ENCODE measurements at regions not wholly inside any gene's neighbourhood (a gene's known extent, or its start where the extent isn't known, plus 50 kb on each side); places are given as distances from the start of the nearest gene placed in this dataset.
"Not testable (repeated sequence)": the region's sequence is repeated elsewhere in the genome, so short reads cannot be mapped to it uniquely, and the experiment has no call there.

- not testable (repeated sequence) for H2BK5ac ChIP-seq (ENCODE audit: low read length); H2BK15ac ChIP-seq (ENCODE audit: low read length); H4K91ac ChIP-seq (ENCODE audit: low read depth, low read length, poor library complexity); H3K14ac ChIP-seq (ENCODE audit: low read length); H3K4me1 ChIP-seq (ENCODE audit: control insufficient read depth in 2 of 2, insufficient read depth in 1 of 2, low read depth in 1 of 2, low read length in 2 of 2); H3K9me3 ChIP-seq (replicated peaks in 1 of 2; ENCODE audit: control insufficient read depth in 2 of 2, insufficient read depth in 1 of 2, low read depth in 1 of 2, low read length in 2 of 2); H2BK12ac ChIP-seq (ENCODE audit: low read length); H4K8ac ChIP-seq (ENCODE audit: low read depth, low read length); H3K9ac ChIP-seq (ENCODE audit: low read depth, low read length, poor library complexity); H3K27ac ChIP-seq (replicated peaks; ENCODE audit: low read length); H2BK120ac ChIP-seq (ENCODE audit: low read depth, low read length); H3K23ac ChIP-seq (ENCODE audit: low read depth, low read length, poor library complexity); DNase-seq (ENCODE audit: low spot score); H3K27me3 ChIP-seq (ENCODE audit: control insufficient read depth in 3 of 3, insufficient read depth in 3 of 3, low read depth in 1 of 3, low read length in 3 of 3); H2AK5ac ChIP-seq (ENCODE audit: low read depth, low read length); H3K36me3 ChIP-seq (replicated peaks in 1 of 2; ENCODE audit: control insufficient read depth in 2 of 2, insufficient read depth in 2 of 2, low read length in 2 of 2); H2AFZ ChIP-seq (ENCODE audit: low read length); H3K4ac ChIP-seq (ENCODE audit: low read length); H3K18ac ChIP-seq (ENCODE audit: low read length); H3K79me1 ChIP-seq (ENCODE audit: low read depth, low read length); H3K4me2 ChIP-seq (ENCODE audit: insufficient read depth, low read length, poor library complexity, severe bottlenecking); H3K4me3 ChIP-seq (ENCODE audit: low read length in 2 of 2)
- WGBS, 2 donors (ENCODE audit: extremely low coverage in 2 of 2, insufficient read length in 2 of 2, insufficient replicate concordance in 1 of 2), result 100% methylated on average over 1 of the region's 1 CpG
Measured at GRCh38 chr7:65551042-65551441, 177.4 kb downstream of the ZNF92 start.

GRCh38 chr7:65554553-65555476 lies 181.2 kb downstream of the ZNF92 start:
- not testable (repeated sequence) for H4K91ac ChIP-seq (ENCODE audit: low read depth, low read length, poor library complexity); H3K9me3 ChIP-seq (replicated peaks in 1 of 2; ENCODE audit: control insufficient read depth in 2 of 2, insufficient read depth in 1 of 2, low read depth in 1 of 2, low read length in 2 of 2); H2AK5ac ChIP-seq (ENCODE audit: low read depth, low read length); H3K23ac ChIP-seq (ENCODE audit: low read depth, low read length, poor library complexity); H3K4me2 ChIP-seq (ENCODE audit: insufficient read depth, low read length, poor library complexity, severe bottlenecking); H2AFZ ChIP-seq (ENCODE audit: low read length); H3K27me3 ChIP-seq (ENCODE audit: control insufficient read depth in 3 of 3, insufficient read depth in 3 of 3, low read depth in 1 of 3, low read length in 3 of 3); H3K18ac ChIP-seq (ENCODE audit: low read length); H4K8ac ChIP-seq (ENCODE audit: low read depth, low read length); H3K14ac ChIP-seq (ENCODE audit: low read length); H3K4me1 ChIP-seq (ENCODE audit: control insufficient read depth in 2 of 2, insufficient read depth in 1 of 2, low read depth in 1 of 2, low read length in 2 of 2); H2BK15ac ChIP-seq (ENCODE audit: low read length); H3K4me3 ChIP-seq (ENCODE audit: low read length in 2 of 2); H3K27ac ChIP-seq (replicated peaks; ENCODE audit: low read length); H3K9ac ChIP-seq (ENCODE audit: low read depth, low read length, poor library complexity); H2BK5ac ChIP-seq (ENCODE audit: low read length); H3K36me3 ChIP-seq (replicated peaks in 1 of 2; ENCODE audit: control insufficient read depth in 2 of 2, insufficient read depth in 2 of 2, low read length in 2 of 2); H3K79me1 ChIP-seq (ENCODE audit: low read depth, low read length); H2BK12ac ChIP-seq (ENCODE audit: low read length); H3K4ac ChIP-seq (ENCODE audit: low read length); DNase-seq (ENCODE audit: low spot score); H2BK120ac ChIP-seq (ENCODE audit: low read depth, low read length)
- WGBS, 2 donors (ENCODE audit: extremely low coverage in 2 of 2, insufficient read length in 2 of 2, insufficient replicate concordance in 1 of 2), result no CpG with 5 or more reads among the region's 85 CpGs

- not testable (repeated sequence) for H3K14ac ChIP-seq (ENCODE audit: low read length); H3K27ac ChIP-seq (replicated peaks; ENCODE audit: low read length); H2BK15ac ChIP-seq (ENCODE audit: low read length); H3K18ac ChIP-seq (ENCODE audit: low read length); H3K27me3 ChIP-seq (ENCODE audit: control insufficient read depth in 3 of 3, insufficient read depth in 3 of 3, low read depth in 1 of 3, low read length in 3 of 3); DNase-seq (ENCODE audit: low spot score); H3K4me1 ChIP-seq (ENCODE audit: control insufficient read depth in 2 of 2, insufficient read depth in 1 of 2, low read depth in 1 of 2, low read length in 2 of 2); H3K4ac ChIP-seq (ENCODE audit: low read length); H2AFZ ChIP-seq (ENCODE audit: low read length); H3K4me2 ChIP-seq (ENCODE audit: insufficient read depth, low read length, poor library complexity, severe bottlenecking); H3K36me3 ChIP-seq (replicated peaks in 1 of 2; ENCODE audit: control insufficient read depth in 2 of 2, insufficient read depth in 2 of 2, low read length in 2 of 2); H3K9ac ChIP-seq (ENCODE audit: low read depth, low read length, poor library complexity); H3K4me3 ChIP-seq (ENCODE audit: low read length in 2 of 2); H2BK5ac ChIP-seq (ENCODE audit: low read length); H4K8ac ChIP-seq (ENCODE audit: low read depth, low read length); H2BK12ac ChIP-seq (ENCODE audit: low read length); H2BK120ac ChIP-seq (ENCODE audit: low read depth, low read length); H3K9me3 ChIP-seq (replicated peaks in 1 of 2; ENCODE audit: control insufficient read depth in 2 of 2, insufficient read depth in 1 of 2, low read depth in 1 of 2, low read length in 2 of 2); H4K91ac ChIP-seq (ENCODE audit: low read depth, low read length, poor library complexity); H3K79me1 ChIP-seq (ENCODE audit: low read depth, low read length); H2AK5ac ChIP-seq (ENCODE audit: low read depth, low read length); H3K23ac ChIP-seq (ENCODE audit: low read depth, low read length, poor library complexity)
- no CpG with 5 or more reads among the region's 4 CpGs for WGBS, 2 donors (ENCODE audit: extremely low coverage in 2 of 2, insufficient read length in 2 of 2, insufficient replicate concordance in 1 of 2)
Measured at GRCh38 chr7:65558584-65558983, 184.9 kb downstream of the ZNF92 start.

- H3K9me3 ChIP-seq (replicated peaks in 1 of 2; ENCODE audit: control insufficient read depth in 2 of 2, insufficient read depth in 1 of 2, low read depth in 1 of 2, low read length in 2 of 2); H4K91ac ChIP-seq (ENCODE audit: low read depth, low read length, poor library complexity); H3K14ac ChIP-seq (ENCODE audit: low read length); H3K18ac ChIP-seq (ENCODE audit: low read length); H2BK120ac ChIP-seq (ENCODE audit: low read depth, low read length); H3K27me3 ChIP-seq (ENCODE audit: control insufficient read depth in 3 of 3, insufficient read depth in 3 of 3, low read depth in 1 of 3, low read length in 3 of 3); H2BK5ac ChIP-seq (ENCODE audit: low read length); H3K4me3 ChIP-seq (ENCODE audit: low read length in 2 of 2); H4K8ac ChIP-seq (ENCODE audit: low read depth, low read length); H3K9ac ChIP-seq (ENCODE audit: low read depth, low read length, poor library complexity); H3K27ac ChIP-seq (replicated peaks; ENCODE audit: low read length); H2BK12ac ChIP-seq (ENCODE audit: low read length); H3K23ac ChIP-seq (ENCODE audit: low read depth, low read length, poor library complexity); H3K4me1 ChIP-seq (ENCODE audit: control insufficient read depth in 2 of 2, insufficient read depth in 1 of 2, low read depth in 1 of 2, low read length in 2 of 2); H3K79me1 ChIP-seq (ENCODE audit: low read depth, low read length); H3K4me2 ChIP-seq (ENCODE audit: insufficient read depth, low read length, poor library complexity, severe bottlenecking); H3K36me3 ChIP-seq (replicated peaks in 1 of 2; ENCODE audit: control insufficient read depth in 2 of 2, insufficient read depth in 2 of 2, low read length in 2 of 2); DNase-seq (ENCODE audit: low spot score); H2AFZ ChIP-seq (ENCODE audit: low read length); H2AK5ac ChIP-seq (ENCODE audit: low read depth, low read length); H3K4ac ChIP-seq (ENCODE audit: low read length); H2BK15ac ChIP-seq (ENCODE audit: low read length): not testable (repeated sequence)
- no CpG with 5 or more reads among the region's 6 CpGs for WGBS, 2 donors (ENCODE audit: extremely low coverage in 2 of 2, insufficient read length in 2 of 2, insufficient replicate concordance in 1 of 2)
Measured at GRCh38 chr7:65561786-65562372, 188.2 kb downstream of the ZNF92 start.

All from neuronal stem cell (in vitro differentiated cells).